ENCODE measurements at regions not wholly inside any gene's neighbourhood (a gene's known extent, or its start where the extent isn't known, plus 50 kb on each side); places are given as distances from the start of the nearest gene placed in this dataset.
"Not testable (repeated sequence)": the region's sequence is repeated elsewhere in the genome, so short reads cannot be mapped to it uniquely, and the experiment has no call there.

- no peak for DNase-seq
These were observed 204.5 kb downstream of the RAB38 start for GRCh38 chr11:87970762-87971161.

DNA sequence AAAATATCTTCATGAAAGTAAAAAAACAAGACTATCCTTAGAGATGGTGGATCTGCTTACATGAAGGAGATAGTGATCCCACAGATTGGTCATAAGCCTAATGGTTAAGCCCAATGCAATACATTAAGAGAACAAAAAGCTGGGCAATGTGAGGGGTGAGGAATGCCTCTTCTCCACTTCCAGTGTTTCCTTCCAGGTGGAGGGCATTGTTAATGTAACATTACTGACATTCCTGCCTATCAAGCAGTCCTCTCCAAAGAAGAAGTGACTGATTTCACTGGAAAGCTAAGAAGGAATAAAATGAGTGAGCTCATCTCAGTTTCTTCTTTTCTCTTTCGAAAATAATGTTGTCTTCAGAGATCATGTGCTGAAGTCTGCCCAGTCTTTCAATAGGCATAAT is 207.8 kb downstream of the RAB38 start:
- DNase-seq = no peak

DNA sequence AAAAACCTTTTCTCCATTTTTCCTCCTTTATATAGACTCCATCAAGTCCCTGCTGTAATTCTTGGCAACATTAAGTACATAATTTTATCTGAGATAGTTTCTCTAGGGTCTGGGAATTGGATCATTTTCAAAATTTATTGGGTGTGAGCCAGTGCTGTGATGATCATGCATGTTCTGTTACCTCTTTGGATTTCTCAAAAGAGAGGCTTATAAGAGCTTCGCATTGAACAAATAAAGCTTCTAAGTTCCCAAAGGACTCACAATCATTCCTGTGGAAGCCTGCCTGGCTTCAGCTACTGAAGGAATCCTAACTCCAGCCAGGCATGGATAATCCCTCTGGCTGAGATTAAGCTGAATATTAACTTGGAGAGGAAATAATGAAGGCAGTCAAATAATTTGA is 208.5 kb downstream of the RAB38 start:
- DNase-seq = no peak

- no peak for DNase-seq
These were observed 209.0 kb downstream of the RAB38 start for GRCh38 chr11:87966216-87966615.

GRCh38 chr11:87961606-87962005 is 213.6 kb downstream of the RAB38 start:
- no peak for DNase-seq

- no peak for DNase-seq
These were observed 217.3 kb downstream of the RAB38 start for GRCh38 chr11:87957961-87958360.

DNA sequence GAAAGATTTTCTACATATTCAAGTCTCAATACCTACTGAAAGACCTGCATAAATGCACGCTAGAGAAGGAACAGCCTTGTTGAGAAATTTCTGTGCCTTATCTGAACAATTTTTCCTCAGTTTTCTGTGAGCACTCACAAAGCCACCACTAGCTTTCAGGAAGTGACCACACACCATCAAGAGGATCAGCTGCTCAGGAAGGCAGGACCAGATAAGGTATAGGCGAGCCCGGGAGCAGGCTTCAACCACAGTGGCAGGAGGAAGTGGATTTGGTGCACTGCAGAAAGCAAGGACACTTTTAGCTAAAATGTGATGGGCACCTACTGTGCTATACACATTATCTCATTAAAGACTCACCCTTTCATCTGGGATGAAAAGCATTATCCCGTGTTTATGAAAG is 220.8 kb downstream of the RAB38 start:
- no peak for DNase-seq

- DNase-seq = no peak
These were observed 232.5 kb downstream of the RAB38 start for GRCh38 chr11:87942786-87943185.

DNA sequence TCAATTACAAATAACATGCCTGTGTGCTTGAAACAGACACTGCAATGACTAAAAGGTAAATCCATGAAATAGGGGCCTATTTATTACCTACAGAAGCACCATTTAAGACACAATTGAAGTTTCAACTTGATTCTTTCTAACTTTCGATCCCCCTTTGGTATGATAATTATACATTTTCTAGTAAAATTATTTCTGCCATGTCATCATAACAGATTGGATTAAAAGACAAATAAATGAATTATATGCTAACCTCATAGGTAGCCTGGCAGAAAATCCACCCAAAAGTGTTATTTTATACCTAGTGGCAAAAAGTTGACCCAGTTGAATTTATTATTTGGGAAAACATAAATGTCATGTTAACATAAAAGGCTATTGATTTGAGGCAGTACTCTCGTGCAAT is 241.1 kb downstream of the RAB38 start:
- no peak for DNase-seq

GRCh38 chr11:87926250-87926970 is 248.8 kb downstream of the RAB38 start:
- no peak for DNase-seq

DNA sequence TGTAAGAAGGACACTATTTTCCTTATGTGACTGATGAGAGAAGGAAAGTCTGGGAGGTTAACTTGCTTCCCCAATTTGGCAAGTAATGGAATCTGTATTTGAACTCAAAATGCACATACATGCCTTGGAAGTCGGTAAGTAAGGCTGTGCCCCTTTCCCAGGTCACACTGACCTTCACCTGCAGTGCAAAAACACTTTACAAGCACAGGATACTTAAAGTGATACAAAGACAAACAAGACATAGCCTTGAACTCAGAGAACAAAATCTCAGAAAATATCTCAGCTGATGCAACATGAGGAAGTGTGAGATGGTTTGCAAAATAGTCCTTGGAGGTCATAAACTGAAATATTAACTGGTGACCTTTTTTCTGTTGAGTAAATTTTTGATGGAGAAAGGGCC is 251.1 kb downstream of the RAB38 start:
- DNase-seq = no peak

- DNase-seq = no peak
These were observed 258.1 kb downstream of the RAB38 start for GRCh38 chr11:87917111-87917510.

DNA sequence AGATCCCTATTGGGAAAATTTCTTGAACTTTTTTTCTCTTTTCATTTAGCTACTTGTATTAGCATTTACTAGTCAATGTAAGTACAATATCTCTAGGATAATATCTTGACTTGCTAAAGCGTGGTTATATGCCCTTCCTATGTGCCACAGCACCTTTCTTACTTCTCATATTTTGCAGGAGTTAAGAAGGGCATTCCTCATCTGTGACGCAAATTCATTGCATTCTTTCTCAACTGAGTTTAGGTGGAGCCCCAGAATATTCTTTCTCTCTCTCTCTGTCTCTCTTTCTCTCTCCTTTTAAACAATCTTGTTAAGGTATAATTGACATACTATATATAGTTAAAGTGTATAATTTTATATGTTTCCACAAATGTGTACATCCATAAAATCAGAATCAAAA is 266.1 kb downstream of the RAB38 start:
- no peak for DNase-seq

DNA sequence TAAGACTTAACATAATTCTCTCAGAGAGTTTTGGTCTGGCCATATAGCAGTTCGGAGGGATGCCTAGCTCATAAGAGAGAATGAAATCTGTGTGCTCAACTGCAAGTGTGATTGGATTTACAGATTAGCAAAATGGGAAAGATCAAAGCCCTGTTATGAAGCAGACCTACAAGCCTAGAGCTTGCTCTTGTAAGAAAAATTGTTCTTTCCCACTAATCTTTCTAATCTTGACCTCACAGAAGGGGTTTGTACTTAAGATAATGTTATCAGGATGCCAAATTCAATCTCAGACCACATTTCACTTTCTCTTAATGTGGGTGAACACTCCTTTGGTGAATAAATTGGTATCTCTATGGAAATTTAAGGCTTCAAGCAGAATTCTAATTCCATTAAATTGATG is 267.2 kb downstream of the RAB38 start:
- DNase-seq = no peak

GRCh38 chr11:87903345-87903744 is 271.9 kb downstream of the RAB38 start:
- DNase-seq = no peak

GRCh38 chr11:87901341-87901740 is 273.9 kb downstream of the RAB38 start:
- DNase-seq = no peak

DNA sequence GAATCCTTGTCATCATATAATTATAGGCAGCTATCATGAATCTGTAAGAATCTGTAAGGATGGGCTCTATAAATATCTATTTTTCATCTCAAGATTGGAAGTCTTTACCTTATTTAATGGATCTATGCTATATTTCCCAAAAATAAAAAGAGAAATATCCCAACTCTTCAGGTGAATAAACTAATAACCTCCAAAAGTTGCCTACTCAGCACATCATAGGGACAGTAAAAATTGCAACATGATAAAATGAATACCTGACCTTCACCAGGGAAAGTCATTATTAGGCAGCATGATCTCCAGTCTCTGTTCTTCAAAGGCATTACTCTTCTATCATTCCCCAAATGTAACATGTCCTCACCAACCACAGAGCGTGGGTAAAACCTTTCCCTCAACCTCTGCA is 277.3 kb downstream of the RAB38 start:
- no peak for DNase-seq

DNA sequence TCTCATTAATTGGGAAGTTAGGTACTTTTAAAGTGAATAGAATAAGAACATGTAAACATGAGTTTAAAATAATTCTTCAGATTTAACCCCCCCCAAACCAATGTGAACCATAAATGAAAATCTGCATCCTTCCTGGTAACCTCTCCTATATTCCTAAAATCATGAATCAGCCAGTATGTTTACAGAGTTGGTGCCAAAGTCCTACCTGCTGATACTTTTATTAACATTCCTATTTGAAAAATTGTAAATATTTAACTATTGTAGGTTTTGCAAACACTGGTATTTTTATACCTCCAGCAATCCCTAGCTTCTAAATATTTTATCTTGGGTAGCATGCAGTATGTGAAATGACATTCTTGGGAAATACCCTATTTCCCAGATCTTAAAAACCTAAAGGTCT is 278.2 kb downstream of the RAB38 start:
- no peak for DNase-seq

- DNase-seq = no peak
These were observed 280.3 kb downstream of the RAB38 start for GRCh38 chr11:87894961-87895360.

GRCh38 chr11:87892291-87892690 is 283.0 kb downstream of the RAB38 start:
- DNase-seq = no peak

DNA sequence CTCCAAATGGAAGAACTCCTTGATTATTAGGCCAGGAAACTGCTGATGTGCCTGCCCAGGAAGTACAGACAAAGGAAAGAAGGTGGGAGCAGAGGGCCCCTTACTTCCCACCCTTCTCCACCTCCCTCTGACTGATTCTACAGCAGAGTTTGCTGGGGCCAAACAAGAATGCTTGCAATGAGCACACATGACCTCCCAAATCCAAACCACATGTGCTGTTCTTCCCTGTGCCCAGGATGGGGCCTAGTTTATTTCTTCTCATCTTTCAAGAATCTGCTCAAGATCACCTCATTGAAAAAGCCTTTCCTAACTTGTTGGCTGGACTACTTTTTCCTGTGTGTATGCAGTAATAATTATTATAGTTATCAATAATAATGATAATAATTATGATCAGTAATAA is 286.1 kb downstream of the RAB38 start:
- no peak for DNase-seq

- not testable (repeated sequence) for DNase-seq
These were observed 290.2 kb downstream of the RAB38 start for GRCh38 chr11:87885084-87885483.

DNA sequence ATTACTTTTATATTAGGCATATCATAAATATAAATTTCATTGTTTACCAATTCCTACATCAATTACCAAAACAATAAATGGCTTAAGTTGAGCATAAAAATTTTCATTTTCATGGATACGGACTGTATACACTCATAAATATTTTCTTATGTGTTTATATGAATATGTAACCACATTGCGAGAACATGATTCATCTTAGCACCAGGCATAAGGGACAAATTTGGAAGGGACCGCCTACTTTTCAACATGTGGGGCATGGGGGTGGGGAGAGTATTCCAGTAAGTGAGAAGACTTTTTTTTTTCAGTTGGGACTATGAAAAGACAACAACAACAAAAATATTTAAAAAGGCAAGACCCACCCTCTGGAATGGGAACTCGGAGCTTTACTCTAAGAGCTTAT is 296.1 kb downstream of the RAB38 start:
- DNase-seq = no peak

DNA sequence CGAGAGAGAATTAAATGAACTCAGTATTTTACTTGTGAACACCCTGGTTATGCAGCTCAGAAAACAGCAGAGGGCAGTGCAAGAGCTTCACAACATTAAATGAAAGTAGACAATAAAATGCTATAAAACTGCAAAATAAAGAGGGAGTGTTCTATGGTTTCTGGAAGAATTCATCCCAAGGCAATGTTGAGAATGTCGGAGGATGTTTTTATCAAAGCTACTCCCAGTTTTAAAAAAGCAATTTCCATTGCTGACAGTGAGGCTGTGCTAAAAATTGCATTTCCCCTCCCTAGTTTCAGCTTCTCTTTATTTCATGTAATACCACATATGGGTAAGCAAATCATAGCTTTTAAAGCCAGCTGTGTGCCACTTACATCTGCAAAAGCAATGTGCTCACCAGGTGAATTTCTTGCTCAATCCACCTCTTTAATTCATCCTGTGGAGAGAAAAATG is 296.8 kb downstream of the RAB38 start:
- DNase-seq = no peak

DNA sequence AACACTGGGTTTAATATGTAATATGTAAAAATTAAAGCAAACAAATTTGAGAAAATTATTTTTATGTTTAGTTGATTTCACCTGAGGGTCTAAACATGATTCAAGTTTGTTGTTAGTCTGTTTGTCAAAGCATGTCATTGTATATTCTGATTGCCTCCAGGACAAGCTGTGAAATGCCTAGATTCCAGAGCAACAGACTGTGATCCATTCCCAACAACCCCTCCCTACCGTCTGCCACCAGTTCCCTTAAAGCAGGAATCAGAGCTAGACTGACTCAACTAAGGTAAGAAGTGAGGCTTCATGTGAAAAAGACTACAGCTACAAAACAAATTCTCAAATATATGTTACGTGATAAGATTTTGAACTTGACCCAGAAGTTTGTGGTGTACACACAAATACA is 304.2 kb downstream of the RAB38 start:
- DNase-seq = no peak
